CD4-positive, alpha-beta T cell treated with Interleukin-12 subunit alpha and Interleukin-12 subunit beta, for 1 hour (primary cell): ENCODE measurements at regions not wholly inside any gene's neighbourhood (a gene's known extent, or its start where the extent isn't known, plus 50 kb on each side); places are given as distances from the start of the nearest gene placed in this dataset.

Source experiments
- DNase-seq: peaks from one replicate; pipeline ENCODE4 v3.0.0-alpha.2; 2020

GRCh38 chr17:74027444-74027843, 176.0 kb upstream of the RPL38 start:
- DNase-seq = no peak

GRCh38 chr17:74028354-74029116, 174.9 kb upstream of the RPL38 start:
- no peak for DNase-seq

- no peak for DNase-seq
Observed at GRCh38 chr17:74031316-74032090, 172.0 kb upstream of the RPL38 start.

GRCh38 chr17:74032222-74032621, 171.3 kb upstream of the RPL38 start:
- DNase-seq = no peak

- no peak for DNase-seq
Observed at GRCh38 chr17:74037320-74037719, 166.2 kb upstream of the RPL38 start.

GRCh38 chr17:74040291-74040690, 163.2 kb upstream of the RPL38 start:
- no peak for DNase-seq

- no peak for DNase-seq
Observed at GRCh38 chr17:74040729-74041128, 162.7 kb upstream of the RPL38 start.

- DNase-seq = no peak
Observed at GRCh38 chr17:74041869-74042640, 161.4 kb upstream of the RPL38 start.

- no peak for DNase-seq
Observed at GRCh38 chr17:74042744-74043486, 160.6 kb upstream of the RPL38 start.

- DNase-seq = no peak
Observed at GRCh38 chr17:74043976-74044375, 159.5 kb upstream of the RPL38 start.

GRCh38 chr17:74045608-74046280, 157.7 kb upstream of the RPL38 start:
- DNase-seq = no peak

- DNase-seq = no peak
Observed at GRCh38 chr17:74049167-74049966, 154.1 kb upstream of the RPL38 start.

- no peak for DNase-seq
Observed at GRCh38 chr17:74049967-74050458, 153.5 kb upstream of the RPL38 start.

- no peak for DNase-seq
Observed at GRCh38 chr17:74051348-74051747, 152.1 kb upstream of the RPL38 start.

- no peak for DNase-seq
Observed at GRCh38 chr17:74052993-74053711, 150.3 kb upstream of the RPL38 start.

- DNase-seq = no peak
Observed at GRCh38 chr17:74053712-74054078, 149.8 kb upstream of the RPL38 start.

GRCh38 chr17:74054249-74054648, 149.2 kb upstream of the RPL38 start:
- no peak for DNase-seq

- no peak for DNase-seq
Observed at GRCh38 chr17:74055508-74056160, 147.8 kb upstream of the RPL38 start.

- no peak for DNase-seq
Observed at GRCh38 chr17:74059479-74060240, 143.8 kb upstream of the RPL38 start.
